Osteoblast (primary cell): ENCODE measurements at regions not wholly inside any gene's neighbourhood (a gene's known extent, or its start where the extent isn't known, plus 50 kb on each side); places are given as distances from the start of the nearest gene placed in this dataset.
"Not testable (repeated sequence)": the region's sequence is repeated elsewhere in the genome, so short reads cannot be mapped to it uniquely, and the experiment has no call there.

Experiments used
- DNase-seq: peaks from one replicate; pipeline ENCODE4 v3.0.0; 2011; ENCODE audit warnings: low spot score, mixed read lengths; ENCODE audit not compliant: insufficient read length; ENCODE audit errors: missing footprints
- H2AFZ ChIP-seq: 2 replicates; pipeline ENCODE4 v1.6.0; 2011; ENCODE audit warnings: mild to moderate bottlenecking, low read length
- H3K27ac ChIP-seq: 2 replicates; pipeline ENCODE4 v1.5.1; 2011; ENCODE audit warnings: mild to moderate bottlenecking, low read depth, low read length, moderate library complexity
- H3K27me3 ChIP-seq: 2 replicates; pipeline ENCODE4 v1.6.0; 2012; ENCODE audit warnings: mild to moderate bottlenecking, control low read depth, inconsistent platforms, low read length, moderate library complexity; ENCODE audit not compliant: insufficient read depth
- H3K36me3 ChIP-seq: 2 replicates; pipeline ENCODE4 v1.5.1; 2011; ENCODE audit warnings: mild to moderate bottlenecking, low read length, control low read depth, moderate library complexity; ENCODE audit not compliant: insufficient read depth
- H3K4me1 ChIP-seq: 2 replicates; pipeline ENCODE4 v1.5.1; 2011; ENCODE audit warnings: mild to moderate bottlenecking, low read length, control low read depth, moderate library complexity; ENCODE audit not compliant: insufficient read depth
- H3K4me2 ChIP-seq: 2 replicates; pipeline ENCODE4 v1.6.0; 2011; ENCODE audit warnings: mild to moderate bottlenecking, low read length; ENCODE audit not compliant: insufficient read depth
- H3K4me3 ChIP-seq: fragments of 200-600 bp; sonication (generic); 3 replicates; pipeline ENCODE4 v1.5.1; 2012; ENCODE audit warnings: mild to moderate bottlenecking, low read length, inconsistent platforms; ENCODE audit not compliant: insufficient read depth
- H3K79me2 ChIP-seq: 2 replicates; pipeline ENCODE4 v1.6.0; 2012; ENCODE audit warnings: mild to moderate bottlenecking, low read length, control low read depth, inconsistent platforms; ENCODE audit not compliant: insufficient read depth
- H3K9me3 ChIP-seq: 2 replicates; pipeline ENCODE4 v1.5.1; 2011; ENCODE audit warnings: low read depth, low read length, control low read depth
- H4K20me1 ChIP-seq: 2 replicates; pipeline ENCODE4 v1.6.0; 2012; ENCODE audit warnings: mild to moderate bottlenecking, low read length, control low read depth; ENCODE audit not compliant: insufficient read depth
- TF ChIP-seq, protein P1 (sequence below): IDR thresholded peaks from 2 replicates; pipeline ENCODE4 v1.5.1; 2011; ENCODE audit warnings: mild to moderate bottlenecking, low read depth, low read length, moderate library complexity; ENCODE audit errors: extremely low read depth

- Histone ChIP-seq H3K4me3 (no peak overlapping the region), H3K27me3 (no peaks in the 10 kb centered on the region), H3K27ac (no peak overlapping the region), H3K4me2 (no peak overlapping the region), H3K36me3 (no peaks in the 10 kb centered on the region), H3K9me3 (no peaks in the 10 kb centered on the region), H4K20me1 (no peaks in the 10 kb centered on the region), H3K4me1 (no peaks in the 10 kb centered on the region), H3K79me2 (no peaks in the 10 kb centered on the region), H2AFZ (no peak overlapping the region)
- DNase-seq = no peak
- TF ChIP-seq, protein P1, sequence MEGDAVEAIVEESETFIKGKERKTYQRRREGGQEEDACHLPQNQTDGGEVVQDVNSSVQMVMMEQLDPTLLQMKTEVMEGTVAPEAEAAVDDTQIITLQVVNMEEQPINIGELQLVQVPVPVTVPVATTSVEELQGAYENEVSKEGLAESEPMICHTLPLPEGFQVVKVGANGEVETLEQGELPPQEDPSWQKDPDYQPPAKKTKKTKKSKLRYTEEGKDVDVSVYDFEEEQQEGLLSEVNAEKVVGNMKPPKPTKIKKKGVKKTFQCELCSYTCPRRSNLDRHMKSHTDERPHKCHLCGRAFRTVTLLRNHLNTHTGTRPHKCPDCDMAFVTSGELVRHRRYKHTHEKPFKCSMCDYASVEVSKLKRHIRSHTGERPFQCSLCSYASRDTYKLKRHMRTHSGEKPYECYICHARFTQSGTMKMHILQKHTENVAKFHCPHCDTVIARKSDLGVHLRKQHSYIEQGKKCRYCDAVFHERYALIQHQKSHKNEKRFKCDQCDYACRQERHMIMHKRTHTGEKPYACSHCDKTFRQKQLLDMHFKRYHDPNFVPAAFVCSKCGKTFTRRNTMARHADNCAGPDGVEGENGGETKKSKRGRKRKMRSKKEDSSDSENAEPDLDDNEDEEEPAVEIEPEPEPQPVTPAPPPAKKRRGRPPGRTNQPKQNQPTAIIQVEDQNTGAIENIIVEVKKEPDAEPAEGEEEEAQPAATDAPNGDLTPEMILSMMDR = no peak
Observed at GRCh38 chr5:62231576-62231975, 74.4 kb upstream of the KIF2A start.

DNA sequence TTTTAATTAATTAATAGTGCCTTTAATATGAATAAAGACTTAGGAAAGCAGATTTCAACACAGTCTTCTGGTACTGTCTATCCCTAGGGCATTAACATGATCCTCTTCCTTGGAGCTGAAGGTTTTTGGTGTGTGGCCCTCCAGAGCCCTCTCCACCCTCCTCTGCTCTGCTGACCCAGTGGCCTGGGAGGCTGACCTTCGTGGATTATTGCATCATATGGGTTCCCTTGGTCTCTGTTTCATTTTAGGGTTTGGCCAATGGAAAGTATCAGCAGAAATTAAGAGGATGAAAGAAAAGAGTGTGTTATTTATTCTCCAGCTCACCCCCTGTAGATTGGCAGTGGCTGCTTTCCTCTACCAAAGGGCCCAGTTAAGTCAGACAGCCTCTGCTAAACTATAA is 73.8 kb upstream of the KIF2A start:
- H3K36me3 ChIP-seq, H3K27ac ChIP-seq: not testable (repeated sequence)

GRCh38 chr5:62233083-62234046 is 72.6 kb upstream of the KIF2A start:
- H3K4me2 ChIP-seq, H2AFZ ChIP-seq, H3K4me3 ChIP-seq: not testable (repeated sequence)

More for the DNA sequence above, 73.8 kb upstream of the KIF2A start:
- not testable (repeated sequence) for DNase-seq, H3K4me1 ChIP-seq, H2AFZ ChIP-seq, H3K9me3 ChIP-seq, H4K20me1 ChIP-seq, H3K27me3 ChIP-seq, H3K4me3 ChIP-seq, H3K4me2 ChIP-seq, H3K79me2 ChIP-seq

GRCh38 chr5:62236593-62236992 is 69.4 kb upstream of the KIF2A start:
- H3K79me2 ChIP-seq, H3K9me3 ChIP-seq, H3K27me3 ChIP-seq, DNase-seq, H2AFZ ChIP-seq, H3K4me3 ChIP-seq, H3K36me3 ChIP-seq, H3K4me2 ChIP-seq, H3K4me1 ChIP-seq, H3K27ac ChIP-seq, H4K20me1 ChIP-seq: not testable (repeated sequence)

More at GRCh38 chr5:62233083-62234046, 72.6 kb upstream of the KIF2A start:
- not testable (repeated sequence) for H4K20me1 ChIP-seq, H3K79me2 ChIP-seq, H3K36me3 ChIP-seq, H3K4me1 ChIP-seq, DNase-seq, H3K27me3 ChIP-seq, H3K27ac ChIP-seq, H3K9me3 ChIP-seq

DNA sequence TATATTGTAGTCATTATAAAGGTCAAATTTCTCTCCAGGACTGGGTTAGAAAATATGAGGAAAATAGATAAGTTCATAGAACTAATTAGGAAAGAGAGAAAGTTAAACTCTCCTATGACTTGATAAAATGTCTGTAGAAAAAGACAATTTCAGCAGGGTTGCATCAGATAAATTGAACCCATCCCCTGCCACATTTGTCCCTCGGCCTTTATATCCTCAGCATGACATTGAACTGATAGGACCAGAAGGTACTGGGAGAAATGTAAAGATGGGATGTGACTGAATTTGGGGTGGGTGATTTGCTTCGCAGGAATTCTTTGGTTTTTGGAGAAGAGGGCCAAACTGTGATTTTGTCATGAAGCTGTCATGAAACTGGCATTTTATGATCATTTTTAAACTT is 68.1 kb upstream of the KIF2A start:
- not testable (repeated sequence) for H4K20me1 ChIP-seq, H3K4me3 ChIP-seq, H3K4me1 ChIP-seq, H3K9me3 ChIP-seq, H3K27ac ChIP-seq, H3K36me3 ChIP-seq, H2AFZ ChIP-seq, H3K27me3 ChIP-seq, DNase-seq, H3K4me2 ChIP-seq, H3K79me2 ChIP-seq

DNA sequence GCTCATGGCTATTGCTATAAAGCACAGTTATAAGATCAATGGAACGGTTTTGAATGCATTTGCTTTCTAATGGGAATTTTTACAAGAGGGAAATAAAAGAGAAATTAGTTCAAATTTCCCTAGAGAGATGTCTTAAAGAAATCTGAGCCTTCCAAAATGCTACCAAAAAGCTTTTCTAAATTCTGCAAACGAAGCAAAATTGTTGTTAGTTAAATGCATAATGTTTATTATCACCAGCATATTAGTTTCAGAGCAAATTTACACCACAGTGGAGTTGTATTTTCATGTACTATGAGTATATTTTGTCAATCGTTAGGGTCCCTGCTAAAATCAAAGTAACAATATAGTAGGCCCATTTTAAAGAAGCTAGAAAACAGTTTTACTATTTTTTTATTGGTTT is 67.4 kb upstream of the KIF2A start:
- H3K79me2 ChIP-seq, H3K27me3 ChIP-seq, H3K4me1 ChIP-seq, DNase-seq, H2AFZ ChIP-seq, H3K4me3 ChIP-seq, H3K36me3 ChIP-seq, H3K9me3 ChIP-seq, H3K4me2 ChIP-seq, H3K27ac ChIP-seq, H4K20me1 ChIP-seq: not testable (repeated sequence)

DNA sequence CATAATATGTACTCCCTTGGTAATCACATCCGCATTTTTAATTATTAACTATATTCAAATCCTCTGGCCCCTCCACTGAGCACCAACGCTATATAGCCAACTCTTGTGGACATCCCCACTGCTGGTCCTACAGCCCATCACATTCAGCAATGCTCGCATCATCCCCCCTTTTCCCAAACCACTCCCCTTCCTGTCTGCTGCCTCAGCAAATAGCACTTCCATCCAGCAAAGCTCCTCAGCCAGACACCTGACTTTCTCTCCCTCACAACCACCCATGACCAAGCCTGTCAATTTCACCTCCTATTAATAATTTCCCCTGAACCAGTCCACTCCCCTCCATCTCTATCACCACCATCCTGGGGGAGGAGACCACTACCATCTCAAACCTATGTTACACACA is 65.5 kb upstream of the KIF2A start:
- H3K9me3 ChIP-seq, H3K4me2 ChIP-seq, H4K20me1 ChIP-seq, H3K27me3 ChIP-seq, H2AFZ ChIP-seq, H3K27ac ChIP-seq, H3K4me3 ChIP-seq, H3K36me3 ChIP-seq, H3K79me2 ChIP-seq, H3K4me1 ChIP-seq, DNase-seq: not testable (repeated sequence)

GRCh38 chr5:62242000-62242399 is 64.0 kb upstream of the KIF2A start:
- H4K20me1 ChIP-seq, H3K27ac ChIP-seq, H3K9me3 ChIP-seq, H3K36me3 ChIP-seq, H3K79me2 ChIP-seq, H3K4me2 ChIP-seq, DNase-seq, H3K27me3 ChIP-seq, H3K4me1 ChIP-seq, H3K4me3 ChIP-seq, H2AFZ ChIP-seq: not testable (repeated sequence)
